ENCODE measurements at regions not wholly inside any gene's neighbourhood (a gene's known extent, or its start where the extent isn't known, plus 50 kb on each side); places are given as distances from the start of the nearest gene placed in this dataset.
"Not testable (repeated sequence)": the region's sequence is repeated elsewhere in the genome, so short reads cannot be mapped to it uniquely, and the experiment has no call there.

DNA sequence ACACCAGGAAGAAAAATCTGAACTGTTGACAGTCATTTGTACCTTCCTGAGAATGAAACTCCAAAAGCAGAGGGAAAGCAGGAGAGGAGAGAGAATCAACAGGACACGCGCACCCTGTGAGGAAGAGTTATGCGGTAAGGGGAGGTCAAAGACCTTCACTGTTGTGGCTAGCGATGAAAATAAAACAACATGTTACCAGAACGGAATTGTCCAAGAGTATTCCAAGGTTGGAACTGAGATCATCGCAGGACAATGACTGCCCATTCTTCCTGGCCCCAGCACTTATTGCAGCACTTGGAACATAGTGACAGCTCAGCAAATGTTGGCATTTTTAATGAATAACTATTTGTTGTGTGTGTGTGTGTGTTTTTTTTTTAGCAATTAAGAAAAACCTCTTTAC lies 176.0 kb upstream of the TSC22D1 start:
- no peak for DNase-seq

DNA sequence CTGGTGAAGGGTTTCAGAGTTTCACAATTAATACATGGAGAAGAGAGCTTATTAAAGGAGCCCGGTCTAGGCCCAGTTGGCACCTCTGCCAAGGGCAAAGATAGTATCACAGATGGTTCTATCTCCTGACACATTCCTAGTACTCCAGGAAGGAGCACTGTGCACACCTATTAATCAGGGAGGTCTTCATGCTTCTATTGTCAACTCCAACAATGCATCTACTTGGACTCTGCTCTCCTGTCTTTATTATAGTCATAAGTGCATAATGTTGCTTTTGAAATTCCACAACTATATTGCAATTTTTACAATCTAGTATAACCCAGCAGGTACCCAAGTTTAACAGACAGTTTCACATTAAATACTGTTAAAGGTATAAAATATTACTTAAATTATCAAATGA lies 174.5 kb upstream of the TSC22D1 start:
- no peak for DNase-seq

DNA sequence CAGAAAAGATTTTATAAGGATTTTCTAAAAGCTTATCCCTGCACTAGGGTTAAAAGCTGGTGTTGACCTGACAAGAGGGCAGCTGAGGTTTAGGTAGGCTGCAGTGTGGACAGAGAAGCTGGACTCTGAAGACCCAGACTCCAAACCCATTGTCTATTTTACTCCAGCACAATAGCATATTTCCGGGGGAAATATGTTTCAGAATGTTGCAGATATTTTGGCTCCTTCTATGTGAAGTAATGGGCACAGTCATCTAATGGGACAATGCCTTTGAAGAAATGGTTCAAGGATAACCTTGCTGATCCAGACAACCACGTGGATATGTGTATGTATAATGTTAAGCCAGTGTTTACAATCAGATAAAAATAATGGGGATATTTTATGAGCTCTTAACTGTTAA lies 173.8 kb upstream of the TSC22D1 start:
- DNase-seq = no peak

DNA sequence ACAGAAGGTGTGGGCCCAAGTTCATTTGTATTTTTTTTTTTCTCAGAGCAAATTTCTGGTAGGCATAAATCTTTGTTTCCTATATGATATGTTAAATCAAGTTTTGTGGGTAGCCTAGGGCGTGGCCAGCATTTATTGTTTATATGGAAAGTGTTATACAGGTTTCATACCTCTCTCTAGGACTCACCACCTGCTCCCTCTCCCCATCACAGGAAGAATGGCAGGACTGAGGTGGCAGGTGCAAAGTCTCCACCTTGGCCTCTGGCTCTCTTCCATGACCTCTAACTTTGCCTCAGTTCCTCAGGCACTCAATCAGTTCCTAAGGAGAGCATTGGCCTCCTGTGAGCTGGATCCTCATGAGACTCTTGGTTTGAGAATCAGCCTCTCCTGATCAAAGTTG lies 172.3 kb upstream of the TSC22D1 start:
- DNase-seq = no peak

DNA sequence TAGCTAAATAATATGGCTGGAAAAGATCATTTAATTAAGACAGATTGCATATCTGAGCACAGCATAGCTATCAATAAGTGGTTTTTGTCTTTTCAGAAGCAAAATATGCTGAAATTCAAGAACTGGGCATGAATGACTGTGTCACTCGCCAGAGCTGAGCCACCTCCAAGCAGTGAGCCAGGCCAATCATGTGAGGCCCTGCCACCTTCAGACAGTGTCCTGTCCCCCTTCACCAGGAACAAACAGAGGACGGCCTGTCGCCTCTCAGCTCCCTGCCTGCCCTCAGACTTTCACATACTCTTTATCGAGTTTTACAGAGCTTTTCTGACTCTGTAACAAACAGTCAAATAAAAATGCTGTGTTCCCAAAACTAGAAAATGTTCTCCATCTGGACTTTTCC lies 171.0 kb upstream of the TSC22D1 start:
- no peak for DNase-seq

DNA sequence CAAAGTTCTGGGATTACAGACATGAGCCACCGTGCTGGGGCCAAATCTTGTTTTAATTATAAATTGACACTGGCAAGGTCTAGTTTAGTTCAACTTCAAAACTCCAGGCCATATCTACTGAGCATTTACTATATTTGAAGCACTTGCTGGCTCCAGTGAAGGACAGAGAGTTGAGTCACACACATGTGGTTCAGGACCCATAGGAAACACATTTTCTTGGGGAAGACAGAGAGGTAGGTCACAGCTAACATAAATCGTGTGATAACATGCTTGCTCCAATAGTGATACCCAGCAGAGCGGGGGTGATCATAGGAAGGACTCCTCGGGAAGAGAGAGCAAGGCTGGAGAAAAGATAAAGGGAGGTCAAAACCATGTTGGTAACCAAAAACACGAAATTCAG lies 170.6 kb upstream of the TSC22D1 start:
- no peak for DNase-seq

DNA sequence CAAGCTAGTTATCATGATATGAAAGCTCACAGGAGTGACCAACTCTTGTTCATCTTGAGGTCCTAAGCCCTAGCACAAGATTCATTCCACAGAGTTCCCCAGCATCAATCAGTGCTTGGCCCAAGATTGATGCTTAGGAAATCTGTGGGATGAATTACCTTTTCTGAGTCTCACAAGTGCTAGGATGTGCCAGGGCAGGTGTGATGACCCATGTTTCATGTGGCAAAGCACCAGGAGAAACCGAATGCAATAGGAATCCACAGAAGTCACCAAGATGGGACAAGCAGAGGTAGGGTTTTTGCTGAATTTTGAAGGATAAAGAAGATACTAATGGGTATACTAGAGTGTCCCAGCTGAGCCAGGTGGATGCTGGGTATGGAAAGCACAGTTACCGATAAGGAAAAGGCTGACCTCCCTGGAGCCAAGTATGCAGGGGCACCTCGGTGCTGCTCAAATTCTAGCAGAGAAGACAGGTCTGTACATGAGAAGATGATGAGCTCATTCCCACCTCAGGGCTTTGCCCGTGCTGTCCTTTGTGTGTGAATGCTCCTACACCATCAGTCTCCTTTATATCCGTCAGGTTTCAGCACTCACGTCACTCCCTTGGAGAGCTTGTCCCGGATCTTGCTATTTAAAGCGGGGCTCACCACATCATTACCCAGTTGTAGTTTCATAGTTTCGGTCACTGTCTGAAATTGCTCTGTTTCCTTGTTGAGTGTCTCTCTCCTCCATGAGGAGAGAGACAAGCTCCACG lies 168.9 kb upstream of the TSC22D1 start:
- DNase-seq = no peak

DNA sequence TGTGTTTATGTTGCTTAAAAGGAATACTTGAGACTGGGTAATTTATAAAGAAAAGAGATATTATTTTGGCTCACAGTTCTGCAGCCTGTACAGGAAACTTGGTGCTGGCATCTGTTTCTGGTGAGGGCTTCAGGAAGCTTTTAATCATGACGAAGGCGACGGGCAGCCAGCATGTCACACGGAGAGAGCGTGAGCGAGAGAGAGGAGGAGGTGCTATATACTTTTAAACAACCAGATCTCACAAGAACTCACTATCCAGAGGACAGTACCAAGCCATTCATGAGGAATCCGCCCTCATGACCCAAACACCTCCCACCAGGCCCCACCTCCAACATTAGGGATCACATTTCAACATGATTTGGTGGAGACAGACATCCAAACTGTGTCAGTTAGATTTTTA lies 163.4 kb upstream of the TSC22D1 start:
- DNase-seq = no peak

DNA sequence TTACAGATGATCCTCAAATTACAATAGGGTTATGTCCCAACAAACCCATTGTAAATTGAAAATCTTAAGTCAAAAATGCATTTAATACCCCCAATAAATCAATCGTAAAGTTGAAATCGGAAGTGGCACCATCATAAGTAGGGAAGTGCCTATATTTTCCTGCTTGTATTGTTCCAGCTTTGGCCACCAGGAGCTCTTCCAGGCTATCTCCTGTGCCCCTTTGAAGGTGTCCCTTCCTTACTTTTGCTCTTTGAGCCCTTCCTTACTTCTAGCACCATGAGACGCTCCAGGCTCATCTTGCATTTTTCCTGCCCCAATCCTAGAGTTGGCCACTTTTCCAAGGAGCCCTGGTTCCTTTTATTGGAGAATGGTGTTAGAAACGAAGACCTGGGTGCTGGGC lies 163.0 kb upstream of the TSC22D1 start:
- DNase-seq = no peak

DNA sequence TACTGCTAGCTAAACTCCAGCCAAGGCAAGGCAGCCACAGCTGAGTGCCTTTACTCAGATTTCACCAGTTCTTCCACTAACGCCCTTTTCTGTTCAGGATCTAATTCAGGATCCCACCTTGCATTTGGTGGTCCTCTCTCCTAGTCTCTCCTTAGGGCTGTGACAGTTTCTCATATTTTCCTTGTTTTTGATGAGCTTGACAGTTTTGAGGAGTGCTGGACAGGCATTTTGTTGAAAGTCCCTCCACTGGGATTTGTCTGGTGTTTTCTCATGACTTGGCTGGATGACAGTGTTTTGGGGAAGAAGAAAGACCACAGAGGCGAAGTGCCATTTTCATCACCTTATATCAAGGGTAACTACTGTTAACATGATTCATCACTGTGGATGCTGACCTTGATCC lies 162.3 kb upstream of the TSC22D1 start:
- DNase-seq = no peak

DNA sequence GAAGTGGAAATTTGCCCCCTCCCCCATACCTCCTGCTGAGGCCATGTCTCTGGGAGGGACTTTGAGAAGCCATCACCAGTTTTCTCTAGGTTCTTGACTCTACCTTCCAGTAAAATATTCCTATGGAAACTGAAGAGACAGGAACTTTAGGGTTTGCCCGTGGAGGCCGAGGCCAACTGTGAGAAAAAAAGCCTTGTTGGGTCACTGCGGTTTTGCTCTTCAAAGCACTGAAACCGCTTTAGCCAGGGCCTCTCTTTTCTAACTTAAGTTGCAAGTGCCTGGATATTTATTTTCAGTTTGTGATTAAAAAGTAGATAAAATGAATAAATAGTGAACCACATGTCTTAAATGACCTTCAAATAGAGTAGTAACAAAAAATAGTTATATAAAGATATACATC lies 159.7 kb upstream of the TSC22D1 start:
- DNase-seq = no peak

DNA sequence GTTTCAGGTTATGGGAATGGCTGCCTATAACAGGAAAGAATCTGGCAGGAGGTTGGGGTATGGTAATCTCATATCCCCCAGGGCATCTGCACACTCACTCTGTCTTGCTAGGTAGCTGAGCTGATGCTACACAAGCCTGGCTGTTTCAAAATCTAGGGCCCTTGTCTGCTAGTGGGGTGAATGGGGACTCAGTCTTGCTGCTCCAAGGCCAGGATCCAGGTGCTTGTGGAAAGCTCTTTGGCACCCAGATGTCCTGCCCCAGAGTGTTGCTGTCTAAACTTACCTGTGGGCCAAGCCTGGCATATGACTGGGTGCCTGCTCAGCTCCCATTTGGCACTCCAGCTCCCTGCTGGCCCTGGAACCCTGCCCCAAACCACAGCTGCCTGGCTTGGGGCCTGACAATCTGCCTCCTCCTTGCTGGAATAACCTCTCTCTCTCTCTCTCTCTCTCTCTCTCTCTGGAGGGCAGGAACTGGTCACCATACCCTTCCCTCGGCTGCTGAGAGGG lies 158.1 kb upstream of the TSC22D1 start:
- DNase-seq = peak in 3 of 58 donors; percentile 1 to 6 (median 5)

DNA sequence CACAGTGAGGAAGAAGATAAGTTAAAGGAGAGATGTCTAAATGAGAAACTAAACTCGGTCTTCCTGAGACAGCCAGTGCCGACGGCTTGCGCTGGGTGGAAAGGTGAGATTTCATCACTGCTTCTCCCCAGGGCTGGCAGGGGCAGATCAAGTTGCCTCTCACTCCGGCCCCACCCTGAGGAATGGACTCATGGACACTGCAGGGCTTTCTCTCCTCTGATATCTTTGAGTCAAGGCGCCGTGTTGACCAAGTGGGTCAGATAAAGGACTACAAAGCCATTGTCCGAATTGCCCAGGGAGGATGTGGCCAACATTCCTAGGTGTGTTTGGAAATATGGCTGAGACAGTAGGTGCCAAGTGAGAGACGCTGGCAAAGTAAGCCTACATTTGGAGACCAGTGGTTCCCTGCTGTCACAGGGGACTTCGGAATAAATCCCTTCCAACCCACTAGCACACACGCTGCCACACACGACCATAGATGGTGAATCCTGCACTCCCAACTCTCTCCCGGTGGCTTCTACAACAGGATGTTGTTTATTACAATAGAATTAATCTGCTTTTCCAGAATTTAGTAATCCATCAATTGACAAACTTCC lies 156.5 kb upstream of the TSC22D1 start:
- no peak for DNase-seq

DNA sequence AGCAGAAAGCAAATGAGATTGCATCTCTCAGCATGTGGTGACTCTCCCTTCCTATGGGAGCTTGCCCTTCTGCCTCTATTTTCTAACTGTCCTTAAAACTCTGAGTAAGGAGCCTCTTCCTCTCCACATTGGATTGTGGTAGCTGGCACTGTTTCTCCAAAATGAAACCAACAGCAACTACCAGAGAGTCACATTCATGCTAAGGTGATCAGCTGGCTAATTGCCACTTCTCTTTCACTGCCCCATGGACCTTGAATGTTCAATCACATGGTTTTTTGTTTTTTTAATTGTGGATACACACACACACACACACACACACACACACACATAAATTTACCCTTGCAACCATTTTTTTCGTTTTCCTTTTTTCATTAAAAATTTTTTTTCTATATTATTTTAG lies 154.7 kb upstream of the TSC22D1 start:
- DNase-seq = no peak

DNA sequence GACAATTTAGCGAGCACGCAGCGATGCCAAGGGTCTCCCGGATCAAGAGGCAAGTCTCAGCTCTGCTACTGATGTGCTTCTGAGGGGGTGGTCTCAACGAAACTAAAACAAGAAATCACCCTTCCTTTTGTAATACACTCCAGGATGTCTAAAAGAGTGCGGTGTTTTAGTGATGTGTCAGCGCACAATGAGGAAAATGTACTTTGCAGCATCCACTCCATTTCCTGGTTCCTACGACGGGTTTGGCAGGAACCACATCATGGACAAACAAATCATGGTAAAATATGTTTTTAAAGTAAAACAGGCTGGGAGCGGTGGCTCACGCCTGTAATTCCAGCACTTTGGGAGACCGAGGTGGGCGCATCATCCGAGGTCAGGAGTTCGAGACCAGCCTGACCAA lies 154.0 kb upstream of the TSC22D1 start:
- DNase-seq = no peak

DNA sequence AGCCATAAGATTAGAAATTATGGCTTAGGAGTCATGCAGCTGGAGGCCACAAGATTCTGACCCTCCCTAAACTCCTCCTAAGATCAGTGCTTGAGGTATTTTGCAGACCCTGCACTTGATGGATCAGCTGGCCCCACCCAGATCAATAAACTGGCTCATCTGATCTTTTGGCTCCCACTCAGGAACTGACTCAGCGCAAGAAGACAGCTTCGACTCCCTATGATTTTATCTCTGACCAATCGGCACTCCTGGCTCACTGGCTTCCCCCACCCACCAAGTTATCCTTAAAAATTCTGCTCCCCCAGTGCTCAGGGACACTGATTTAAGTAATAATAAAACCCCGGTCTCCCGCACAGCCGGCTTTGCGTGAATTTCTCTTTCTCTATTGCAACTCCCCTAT lies 151.5 kb upstream of the TSC22D1 start:
- not testable (repeated sequence) for DNase-seq

DNA sequence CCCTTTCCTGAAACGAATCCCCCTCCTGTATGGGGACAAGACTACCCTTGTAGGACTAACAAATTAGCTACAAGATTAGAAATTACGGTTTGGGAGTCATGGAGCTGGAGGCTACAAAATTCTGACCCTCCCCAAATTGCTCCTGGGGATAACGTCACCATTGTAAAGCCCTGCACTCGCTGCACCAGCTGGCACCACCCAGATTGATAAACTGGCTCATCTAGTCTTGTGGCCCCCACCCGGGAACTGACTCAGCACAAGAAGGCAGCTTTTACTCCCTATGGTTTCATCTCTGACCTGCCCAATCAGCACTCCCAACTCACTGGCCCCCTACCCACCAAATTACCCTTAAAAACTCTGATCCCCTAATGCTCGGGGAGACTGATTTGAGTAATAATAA lies 150.6 kb upstream of the TSC22D1 start:
- no peak for DNase-seq

DNA sequence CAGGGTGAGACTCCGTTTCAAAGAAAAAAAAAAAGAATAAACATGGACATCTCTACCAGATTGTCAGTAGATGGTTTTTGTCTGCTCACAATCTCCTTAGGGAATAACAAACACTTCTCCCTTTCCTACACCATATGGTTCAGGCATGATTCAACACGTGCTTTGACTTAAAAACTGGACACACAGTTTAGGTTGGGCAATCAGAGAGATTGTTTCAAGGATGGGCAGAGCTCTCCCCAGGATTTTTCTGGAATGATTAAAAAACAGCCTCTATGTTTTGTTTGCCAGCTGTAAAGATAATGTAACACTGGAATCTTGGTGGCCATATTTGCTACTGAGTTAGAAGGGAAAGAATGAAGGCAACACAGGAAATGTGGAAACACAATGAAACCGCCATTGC lies 150.1 kb upstream of the TSC22D1 start:
- no peak for DNase-seq

DNA sequence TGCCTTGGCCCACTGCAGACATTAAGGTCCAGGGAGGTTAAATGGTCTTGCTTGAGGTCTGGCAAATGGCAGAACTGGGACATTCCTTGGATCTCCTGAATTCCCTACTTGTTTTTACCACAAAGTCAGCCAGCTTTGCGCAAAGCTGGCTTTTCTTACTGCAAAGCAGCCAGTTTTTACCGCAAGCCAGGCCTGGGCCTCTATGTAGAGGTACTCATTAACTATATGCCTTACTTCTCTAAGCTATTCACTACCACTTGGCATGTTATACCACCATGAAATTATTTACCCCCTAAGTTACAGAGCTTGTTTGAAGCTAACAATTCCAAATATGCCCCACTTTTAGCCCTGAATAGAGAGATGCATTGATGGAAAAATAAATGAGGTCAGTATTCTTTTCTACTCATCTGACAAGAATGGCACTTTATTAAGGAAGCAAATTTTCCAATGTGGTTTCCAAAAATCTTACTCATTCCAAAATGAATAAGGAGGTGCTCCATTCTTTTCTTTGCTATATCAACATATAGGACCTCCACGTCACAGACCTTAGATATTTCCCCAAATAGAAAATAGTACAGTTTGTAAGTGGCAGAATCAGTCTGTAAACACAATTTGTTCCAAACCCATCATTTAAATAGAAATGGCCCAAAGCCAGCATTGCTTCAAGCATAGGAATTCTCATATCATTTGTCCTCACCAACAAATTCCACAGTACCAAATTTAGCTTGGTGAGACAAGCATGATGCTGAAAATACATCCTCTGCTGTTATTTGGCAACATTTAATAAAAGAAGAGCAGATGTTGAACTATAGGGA lies 143.9 kb upstream of the TSC22D1 start:
- DNase-seq = no peak

DNA sequence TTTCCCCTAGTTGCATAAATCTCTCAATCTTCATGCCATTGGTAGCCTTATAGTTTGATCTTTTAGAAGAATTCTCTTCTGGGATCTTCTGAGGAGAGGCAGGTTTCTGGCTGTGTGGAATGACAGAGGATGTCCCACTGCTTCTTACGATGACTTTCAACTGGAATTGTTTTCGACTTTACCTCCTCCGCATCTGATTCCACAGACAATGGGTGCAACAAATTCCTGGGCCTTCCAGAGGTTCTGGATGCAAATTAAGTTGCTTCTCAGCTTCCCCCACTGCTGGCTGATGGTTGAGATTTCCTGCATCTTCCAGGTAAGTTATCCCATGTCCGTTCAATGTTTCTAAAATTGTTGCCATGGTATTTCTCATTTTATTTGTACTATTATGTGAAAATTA lies 142.3 kb upstream of the TSC22D1 start:
- no peak for DNase-seq

DNA sequence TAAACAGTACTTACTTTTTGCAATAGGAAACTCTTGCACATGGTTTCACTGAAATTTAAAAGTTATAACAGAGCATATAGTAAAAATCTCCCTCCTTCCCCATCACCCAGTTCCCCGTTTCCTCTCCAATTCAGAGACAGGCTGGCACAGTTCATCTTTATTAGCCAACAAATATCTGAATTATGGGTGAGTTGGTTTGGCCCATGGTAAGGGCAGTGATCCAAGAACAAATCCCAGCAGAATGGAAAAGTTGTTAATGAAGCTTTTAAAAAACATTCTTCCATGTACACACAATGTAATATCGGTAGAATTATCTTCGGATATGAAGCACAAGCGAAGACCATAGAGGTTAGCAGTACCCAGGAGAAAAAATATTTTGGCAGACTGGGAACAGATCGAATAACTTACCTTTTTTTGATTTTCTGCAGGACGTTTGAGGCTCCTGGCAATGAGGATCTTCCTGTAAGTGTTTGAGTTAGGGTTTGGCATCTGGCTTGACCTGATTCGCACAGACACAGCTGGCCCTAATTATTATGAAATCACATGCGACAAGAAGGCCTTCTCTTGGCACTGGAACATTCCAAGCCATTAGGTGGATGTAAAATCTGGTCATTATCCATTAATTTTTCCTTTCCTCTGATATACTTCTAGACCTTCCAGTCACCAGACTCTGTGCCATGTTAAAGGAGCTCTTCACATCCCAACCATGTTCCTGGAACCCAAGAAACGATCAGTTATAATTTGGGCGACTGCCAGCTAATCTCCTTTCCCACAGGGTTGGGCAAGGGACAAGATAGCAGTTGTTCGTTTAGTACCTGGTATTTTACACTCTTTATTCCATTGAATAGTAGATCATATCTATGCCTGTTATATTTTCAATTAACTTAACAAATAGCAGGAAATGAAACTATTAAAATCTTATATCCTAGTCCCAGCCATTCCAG lies 139.4 kb upstream of the TSC22D1 start:
- DNase-seq = no peak
